ENCODE measurements at regions not wholly inside any gene's neighbourhood (a gene's known extent, or its start where the extent isn't known, plus 50 kb on each side); places are given as distances from the start of the nearest gene placed in this dataset.
"Not testable (repeated sequence)": the region's sequence is repeated elsewhere in the genome, so short reads cannot be mapped to it uniquely, and the experiment has no call there.

- no peak for DNase-seq
These were observed 284.5 kb downstream of the CBLN1 start for GRCh38 chr16:48997081-48997615.

GRCh38 chr16:48978501-48978900, 303.1 kb downstream of the CBLN1 start:
- no peak for DNase-seq

- peak; percentile 27 for DNase-seq
These were observed 309.4 kb downstream of the CBLN1 start for GRCh38 chr16:48972236-48972635.

GRCh38 chr16:48971571-48972077, 310.0 kb downstream of the CBLN1 start:
- peak; percentile 73 for DNase-seq

GRCh38 chr16:48970216-48970615, 311.4 kb downstream of the CBLN1 start:
- DNase-seq: no peak

- no peak for DNase-seq
These were observed 312.0 kb downstream of the CBLN1 start for GRCh38 chr16:48969611-48970010.

- DNase-seq: peak; percentile 82
These were observed 316.3 kb downstream of the CBLN1 start for GRCh38 chr16:48965386-48965785.

GRCh38 chr16:48963901-48964615, 317.6 kb downstream of the CBLN1 start:
- no peak for DNase-seq

- DNase-seq: no peak
These were observed 318.3 kb downstream of the CBLN1 start for GRCh38 chr16:48963306-48963705.

- DNase-seq: no peak
These were observed 320.1 kb downstream of the CBLN1 start for GRCh38 chr16:48961546-48961945.

- no peak for DNase-seq
These were observed 320.8 kb downstream of the CBLN1 start for GRCh38 chr16:48960830-48961229.

- DNase-seq: no peak
These were observed 321.9 kb downstream of the CBLN1 start for GRCh38 chr16:48959747-48960146.

- no peak for DNase-seq
These were observed 322.4 kb downstream of the CBLN1 start for GRCh38 chr16:48959204-48959603.

GRCh38 chr16:48958681-48959080, 323.0 kb downstream of the CBLN1 start:
- no peak for DNase-seq

- DNase-seq: no peak
These were observed 325.0 kb downstream of the CBLN1 start for GRCh38 chr16:48956620-48957019.

- DNase-seq: no peak
These were observed 325.8 kb downstream of the CBLN1 start for GRCh38 chr16:48955837-48956236.

- DNase-seq: not testable (repeated sequence)
These were observed 330.0 kb downstream of the CBLN1 start for GRCh38 chr16:48951621-48952125.

GRCh38 chr16:48950184-48950583, 331.5 kb downstream of the CBLN1 start:
- DNase-seq: no peak

- DNase-seq: no peak
These were observed 332.0 kb downstream of the CBLN1 start for GRCh38 chr16:48949636-48950035.

GRCh38 chr16:48948911-48949310, 332.7 kb downstream of the CBLN1 start:
- no peak for DNase-seq

GRCh38 chr16:48947371-48947713, 334.3 kb downstream of the CBLN1 start:
- DNase-seq: no peak

GRCh38 chr16:48946686-48947370, 334.8 kb downstream of the CBLN1 start:
- DNase-seq: no peak

GRCh38 chr16:48942996-48943395, 333.0 kb upstream of the N4BP1 start:
- no peak for DNase-seq

- DNase-seq: no peak
These were observed 326.8 kb upstream of the N4BP1 start for GRCh38 chr16:48936811-48937210.

Data from NCI-H1436 (cell line).